ENCODE measurements at regions not wholly inside any gene's neighbourhood (a gene's known extent, or its start where the extent isn't known, plus 50 kb on each side); places are given as distances from the start of the nearest gene placed in this dataset.

DNA sequence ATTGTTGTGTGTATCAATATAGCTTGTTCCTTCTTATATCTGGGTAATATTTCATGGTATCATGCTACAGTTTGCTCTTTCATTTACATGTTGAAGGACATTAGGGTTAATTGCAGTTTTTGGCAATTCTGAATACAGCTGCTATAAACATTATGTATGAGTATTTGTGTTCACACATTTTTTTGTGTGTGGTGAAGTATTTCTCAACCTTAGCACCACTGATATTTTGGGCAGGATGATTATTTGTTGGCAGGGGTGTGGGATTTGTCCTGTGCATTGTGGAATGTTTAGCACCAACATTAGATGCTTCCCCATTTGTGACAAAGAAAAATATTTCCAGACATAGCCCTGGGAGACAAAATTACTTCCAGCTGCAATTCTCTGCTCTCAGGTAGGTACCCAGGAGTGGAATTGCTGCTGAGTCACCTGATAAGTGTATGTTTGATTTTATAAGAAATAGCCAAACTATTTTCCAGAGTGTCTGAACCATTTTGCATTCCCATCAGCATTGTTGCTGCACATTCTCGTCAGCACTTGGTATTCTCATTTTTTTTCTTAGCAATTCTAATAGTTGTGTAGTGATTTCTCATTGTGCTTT, 128.2 kb downstream of the SNX19 start:
- peaks cover 5% of the 10 kb centered on the region for H3K4me1 ChIP-seq (ENCODE audit: control insufficient read depth, insufficient read depth, low read length)
- no peaks in the 10 kb centered on the region for H3K9me3 ChIP-seq (ENCODE audit: control insufficient read depth, low read length)
- WGBS, 2 experiments: 95 to 100% methylated on average over 1 of the region's 1 CpG

DNA sequence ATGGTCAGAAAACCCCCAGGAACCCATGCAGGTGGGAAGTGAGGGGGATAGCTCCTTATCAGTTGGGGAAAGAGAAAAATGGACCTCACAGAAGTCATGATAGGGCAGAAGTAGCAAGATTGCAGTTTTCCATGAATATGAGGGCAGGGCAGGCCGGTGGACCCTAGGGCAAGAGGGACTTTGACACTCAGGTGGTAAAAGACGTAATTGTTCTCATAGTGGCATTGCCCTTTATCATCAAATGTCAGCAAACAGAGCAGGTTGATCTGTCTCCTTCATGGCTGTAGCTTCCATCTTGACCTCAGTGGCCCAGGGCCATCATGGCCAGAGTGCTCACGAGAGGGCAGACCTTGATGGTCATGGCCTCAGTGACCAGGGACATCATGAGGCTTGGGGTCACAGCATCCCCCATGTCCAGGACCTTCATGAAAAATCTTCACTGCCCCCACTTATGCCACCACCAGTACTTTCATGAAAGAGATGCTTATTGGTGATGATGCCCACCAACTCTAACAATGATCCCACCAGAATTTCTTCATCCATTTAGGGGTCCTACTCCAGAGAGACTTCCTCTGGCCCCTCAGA, 127.1 kb downstream of the SNX19 start:
- no peak overlapping the region for H3K4me3 ChIP-seq (ENCODE audit: insufficient read depth, low read depth, low read length)
- 95 to 96% methylated on average over 3 of the region's 3 CpGs for WGBS, 2 experiments

More for the DNA sequence above, 128.2 kb downstream of the SNX19 start:
- no peaks in the 10 kb centered on the region for H3K36me3 ChIP-seq (ENCODE audit: control insufficient read depth, insufficient read depth, low read length)
- H3K4me3 ChIP-seq (ENCODE audit: insufficient read depth, low read depth, low read length): no peak overlapping the region
- no peaks in the 10 kb centered on the region for H3K27me3 ChIP-seq (ENCODE audit: control insufficient read depth, insufficient read depth, low read length, poor library complexity, severe bottlenecking)
- H3K27ac ChIP-seq (ENCODE audit: insufficient read depth, low read depth, low read length, poor library complexity, severe bottlenecking): no peak overlapping the region

DNA sequence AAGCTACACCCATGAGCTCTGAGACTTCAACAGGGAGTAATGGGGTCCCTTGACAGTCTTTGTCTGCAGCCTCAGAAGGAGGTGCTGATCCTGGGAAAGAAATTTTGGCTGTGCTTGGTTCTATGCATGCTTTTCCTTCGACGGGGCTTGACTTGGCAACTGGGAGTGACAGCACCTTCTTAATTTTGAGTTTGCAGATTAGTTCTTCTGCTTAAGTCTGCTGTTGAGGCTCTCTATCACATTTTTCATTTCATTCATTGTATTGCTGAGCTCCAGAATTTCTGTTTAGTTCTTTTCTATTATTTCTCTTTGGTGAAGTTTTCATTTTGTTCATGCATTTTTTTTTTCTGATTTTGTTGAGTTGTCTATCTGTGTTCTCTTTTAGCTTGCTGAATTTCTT, 125.6 kb downstream of the SNX19 start:
- Histone ChIP-seq H3K36me3 (ENCODE audit: control insufficient read depth, insufficient read depth, low read length) (no peaks in the 10 kb centered on the region), H3K27ac (ENCODE audit: insufficient read depth, low read depth, low read length, poor library complexity, severe bottlenecking) (no peak overlapping the region), H3K4me1 (ENCODE audit: control insufficient read depth, insufficient read depth, low read length) (no peaks in the 10 kb centered on the region), H3K27me3 (ENCODE audit: control insufficient read depth, insufficient read depth, low read length, poor library complexity, severe bottlenecking) (no peaks in the 10 kb centered on the region), H3K4me3 (ENCODE audit: insufficient read depth, low read depth, low read length) (no peak overlapping the region), H3K9me3 (ENCODE audit: control insufficient read depth, low read length) (no peaks in the 10 kb centered on the region)
- WGBS, 2 experiments: 91 to 100% methylated on average over 2 of the region's 2 CpGs

More for the DNA sequence above, 127.1 kb downstream of the SNX19 start:
- no peaks in the 10 kb centered on the region for H3K36me3 ChIP-seq (ENCODE audit: control insufficient read depth, insufficient read depth, low read length)
- no peaks in the 10 kb centered on the region for H3K4me1 ChIP-seq (ENCODE audit: control insufficient read depth, insufficient read depth, low read length)
- no peak overlapping the region for H3K27ac ChIP-seq (ENCODE audit: insufficient read depth, low read depth, low read length, poor library complexity, severe bottlenecking)
- H3K9me3 ChIP-seq (ENCODE audit: control insufficient read depth, low read length): no peaks in the 10 kb centered on the region
- H3K27me3 ChIP-seq (ENCODE audit: control insufficient read depth, insufficient read depth, low read length, poor library complexity, severe bottlenecking): no peaks in the 10 kb centered on the region

DNA sequence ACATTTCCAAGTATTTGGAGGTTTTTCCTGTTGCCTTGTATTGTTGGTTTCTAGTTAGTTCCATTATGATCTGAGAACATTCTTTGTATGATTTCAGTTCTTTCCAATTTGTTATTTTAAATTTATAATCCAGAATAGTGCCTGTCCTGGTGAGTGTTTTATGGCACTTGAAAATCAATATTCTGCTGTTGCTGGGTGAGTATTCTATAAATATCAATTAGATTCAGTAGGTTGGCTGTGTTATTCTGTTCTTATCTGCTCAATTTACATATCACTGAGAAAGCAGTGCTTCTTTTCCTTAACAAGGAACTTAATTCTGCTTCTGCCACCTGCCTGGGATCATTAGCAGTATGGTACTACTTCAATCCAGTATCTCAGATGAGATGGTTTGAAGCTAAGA, 123.5 kb downstream of the SNX19 start:
- H3K4me3 ChIP-seq (ENCODE audit: insufficient read depth, low read depth, low read length): no peak overlapping the region
- H3K4me1 ChIP-seq (ENCODE audit: control insufficient read depth, insufficient read depth, low read length): no peaks in the 10 kb centered on the region
- H3K36me3 ChIP-seq (ENCODE audit: control insufficient read depth, insufficient read depth, low read length): no peaks in the 10 kb centered on the region
- H3K27ac ChIP-seq (ENCODE audit: insufficient read depth, low read depth, low read length, poor library complexity, severe bottlenecking): no peak overlapping the region
- H3K9me3 ChIP-seq (ENCODE audit: control insufficient read depth, low read length): peaks cover 3% of the 10 kb centered on the region
- H3K27me3 ChIP-seq (ENCODE audit: control insufficient read depth, insufficient read depth, low read length, poor library complexity, severe bottlenecking): no peaks in the 10 kb centered on the region

- Histone ChIP-seq H3K4me3 (ENCODE audit: insufficient read depth, low read depth, low read length) (no peak overlapping the region), H3K36me3 (ENCODE audit: control insufficient read depth, insufficient read depth, low read length) (no peaks in the 10 kb centered on the region), H3K9me3 (ENCODE audit: control insufficient read depth, low read length) (peaks cover 3% of the 10 kb centered on the region), H3K27me3 (ENCODE audit: control insufficient read depth, insufficient read depth, low read length, poor library complexity, severe bottlenecking) (no peaks in the 10 kb centered on the region), H3K27ac (ENCODE audit: insufficient read depth, low read depth, low read length, poor library complexity, severe bottlenecking) (no peak overlapping the region), H3K4me1 (ENCODE audit: control insufficient read depth, insufficient read depth, low read length) (no peaks in the 10 kb centered on the region)
- 85 to 97% methylated on average over 2 of the region's 2 CpGs for WGBS, 2 experiments
Measured at GRCh38 chr11:130796828-130797227, 119.5 kb downstream of the SNX19 start.

GRCh38 chr11:130798280-130798679, 118.0 kb downstream of the SNX19 start:
- H3K4me3 ChIP-seq (ENCODE audit: insufficient read depth, low read depth, low read length): no peak overlapping the region
- 95 to 100% methylated on average over 1 of the region's 3 CpGs for WGBS, 2 experiments
- no peak overlapping the region for H3K27ac ChIP-seq (ENCODE audit: insufficient read depth, low read depth, low read length, poor library complexity, severe bottlenecking)

DNA sequence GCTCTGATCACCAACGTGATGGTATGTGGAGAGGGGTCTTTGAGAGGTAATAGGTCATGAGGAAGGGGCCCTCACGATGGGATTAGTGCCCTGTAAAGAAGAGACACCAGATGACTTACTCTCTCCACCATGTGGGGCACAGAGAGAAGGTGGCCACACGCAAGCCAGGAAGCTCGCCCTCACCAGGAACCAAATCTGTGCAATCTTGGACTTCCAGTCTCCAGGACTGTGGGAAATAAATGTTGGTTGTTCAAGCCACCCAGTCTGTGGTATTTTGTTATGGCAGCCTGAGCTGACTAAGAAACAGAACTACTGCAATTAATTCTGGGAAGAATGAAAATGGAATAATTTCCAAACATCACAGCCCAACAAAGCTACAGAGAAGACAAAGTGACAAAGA, 117.5 kb downstream of the SNX19 start:
- H3K4me1 ChIP-seq (ENCODE audit: control insufficient read depth, insufficient read depth, low read length): no peaks in the 10 kb centered on the region
- peaks cover 3% of the 10 kb centered on the region for H3K9me3 ChIP-seq (ENCODE audit: control insufficient read depth, low read length)
- H3K4me3 ChIP-seq (ENCODE audit: insufficient read depth, low read depth, low read length): no peak overlapping the region
- H3K27me3 ChIP-seq (ENCODE audit: control insufficient read depth, insufficient read depth, low read length, poor library complexity, severe bottlenecking): no peaks in the 10 kb centered on the region
- H3K27ac ChIP-seq (ENCODE audit: insufficient read depth, low read depth, low read length, poor library complexity, severe bottlenecking): no peak overlapping the region
- H3K36me3 ChIP-seq (ENCODE audit: control insufficient read depth, insufficient read depth, low read length): no peaks in the 10 kb centered on the region
- 94 to 95% methylated on average over 4 of the region's 4 CpGs for whole genome bisulfite sequencing, 2 experiments

More at GRCh38 chr11:130798280-130798679, 118.0 kb downstream of the SNX19 start:
- Histone ChIP-seq H3K36me3 (ENCODE audit: control insufficient read depth, insufficient read depth, low read length) (no peaks in the 10 kb centered on the region), H3K4me1 (ENCODE audit: control insufficient read depth, insufficient read depth, low read length) (no peaks in the 10 kb centered on the region), H3K9me3 (ENCODE audit: control insufficient read depth, low read length) (peaks cover 3% of the 10 kb centered on the region), H3K27me3 (ENCODE audit: control insufficient read depth, insufficient read depth, low read length, poor library complexity, severe bottlenecking) (no peaks in the 10 kb centered on the region)

DNA sequence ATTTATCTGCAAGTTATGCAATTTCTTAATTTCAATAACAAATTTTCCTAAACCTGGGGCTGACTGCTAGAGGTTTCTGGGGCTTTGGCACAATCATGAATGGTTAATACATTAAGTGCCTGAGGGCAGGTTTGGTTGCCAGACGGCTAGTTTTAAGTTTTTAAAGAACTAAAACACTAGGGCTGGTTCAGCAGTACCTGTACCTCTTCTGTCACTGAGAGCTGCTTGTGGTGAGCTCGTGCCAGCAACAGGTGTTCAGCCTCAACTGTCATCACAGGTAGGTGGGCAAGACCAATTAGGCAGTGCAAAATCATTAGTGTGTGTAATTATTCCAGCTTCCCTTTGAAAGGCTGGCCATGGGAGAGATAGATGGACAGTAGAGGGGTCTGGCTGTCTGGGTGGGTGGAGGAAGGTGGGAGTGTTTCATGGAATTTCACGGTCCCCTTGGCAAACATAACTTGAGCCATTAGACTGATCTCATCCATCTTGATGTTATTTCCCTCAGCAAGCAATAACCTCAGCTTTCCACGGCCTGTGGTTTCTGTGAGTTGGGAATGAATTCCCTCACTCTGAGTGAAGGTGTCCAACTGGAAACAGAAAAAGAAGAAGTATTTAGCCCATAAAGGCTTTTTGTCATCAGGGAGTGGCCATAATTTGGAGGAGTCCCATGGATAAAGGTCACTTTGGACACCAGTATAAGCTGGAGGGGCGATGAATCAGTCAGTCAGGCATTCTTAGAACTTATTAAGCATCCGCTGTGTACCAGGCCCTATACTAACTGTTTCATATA, 114.8 kb downstream of the SNX19 start:
- Histone ChIP-seq H3K27me3 (ENCODE audit: control insufficient read depth, insufficient read depth, low read length, poor library complexity, severe bottlenecking) (no peaks in the 10 kb centered on the region), H3K36me3 (ENCODE audit: control insufficient read depth, insufficient read depth, low read length) (no peaks in the 10 kb centered on the region), H3K27ac (ENCODE audit: insufficient read depth, low read depth, low read length, poor library complexity, severe bottlenecking) (no peak overlapping the region), H3K9me3 (ENCODE audit: control insufficient read depth, low read length) (peaks cover 3% of the 10 kb centered on the region), H3K4me3 (ENCODE audit: insufficient read depth, low read depth, low read length) (no peak overlapping the region), H3K4me1 (ENCODE audit: control insufficient read depth, insufficient read depth, low read length) (no peaks in the 10 kb centered on the region)
- WGBS, 2 experiments: 92 to 95% methylated on average over 4 to 6 of the region's 6 CpGs

DNA sequence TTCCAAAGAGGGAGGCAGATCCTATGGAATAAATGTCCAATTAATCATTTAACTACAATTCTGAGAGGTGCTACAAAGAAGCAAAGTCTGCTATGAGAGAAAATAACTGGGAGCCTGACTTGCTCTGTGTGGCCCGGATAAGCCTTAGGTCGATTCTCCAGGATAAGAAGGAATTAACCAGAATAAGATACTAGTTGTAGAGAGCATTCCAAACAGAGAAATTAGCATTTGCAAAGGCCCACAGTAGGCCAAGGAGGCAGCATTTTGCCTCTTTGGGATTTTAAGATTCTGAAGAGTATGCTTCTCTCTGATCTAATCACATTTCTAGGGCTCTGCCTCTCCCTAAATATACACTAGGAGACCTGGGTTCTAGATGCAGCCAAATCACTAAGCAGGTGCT, 113.7 kb downstream of the SNX19 start:
- H3K9me3 ChIP-seq (ENCODE audit: control insufficient read depth, low read length): no peaks in the 10 kb centered on the region
- WGBS, 2 experiments: 26 to 29% methylated on average over 2 of the region's 2 CpGs
- no peaks in the 10 kb centered on the region for H3K27me3 ChIP-seq (ENCODE audit: control insufficient read depth, insufficient read depth, low read length, poor library complexity, severe bottlenecking)
- no peak overlapping the region for H3K27ac ChIP-seq (ENCODE audit: insufficient read depth, low read depth, low read length, poor library complexity, severe bottlenecking)
- no peaks in the 10 kb centered on the region for H3K4me1 ChIP-seq (ENCODE audit: control insufficient read depth, insufficient read depth, low read length)
- H3K4me3 ChIP-seq (ENCODE audit: insufficient read depth, low read depth, low read length): no peak overlapping the region
- no peaks in the 10 kb centered on the region for H3K36me3 ChIP-seq (ENCODE audit: control insufficient read depth, insufficient read depth, low read length)

DNA sequence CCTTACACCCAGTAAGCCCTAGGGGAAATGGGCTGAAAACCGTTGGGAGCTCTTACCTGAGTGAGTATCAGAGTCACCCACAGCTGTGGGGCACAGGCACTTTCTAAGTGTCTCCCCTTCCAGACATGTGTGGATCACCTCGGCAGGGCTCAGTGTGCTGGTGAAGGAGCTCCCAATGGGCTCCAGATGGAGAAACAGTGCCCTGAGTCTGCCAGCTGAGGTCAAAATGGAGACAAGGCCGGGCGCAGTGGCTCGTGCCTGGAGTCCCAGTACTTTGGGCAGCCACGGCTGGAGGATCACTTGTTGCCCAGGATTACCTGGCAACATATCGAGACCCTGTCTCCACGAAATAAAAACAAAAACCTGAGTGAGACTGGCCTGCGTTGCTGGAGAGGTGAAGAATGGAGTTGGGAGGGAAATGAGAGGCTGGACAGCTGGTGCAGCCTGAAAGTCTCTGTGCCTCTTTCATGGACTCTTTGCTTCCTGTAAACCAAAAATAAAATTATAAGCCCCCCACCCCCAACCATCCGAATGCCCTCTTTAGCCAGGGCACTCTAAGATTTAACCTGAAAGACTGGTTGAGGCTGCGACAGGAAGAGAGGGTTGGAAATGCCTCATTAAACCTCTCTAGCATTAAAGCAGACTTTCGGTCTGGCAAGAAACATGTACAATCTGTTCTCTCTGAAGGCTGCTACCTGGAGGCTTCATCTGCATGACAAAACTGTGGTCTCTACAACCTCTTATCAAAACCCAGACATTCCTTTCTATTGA, 111.8 kb downstream of the SNX19 start:
- no peak overlapping the region for H3K27ac ChIP-seq (ENCODE audit: insufficient read depth, low read depth, low read length, poor library complexity, severe bottlenecking)
- 91 to 92% methylated on average over 12 of the region's 12 CpGs for WGBS, 2 experiments

More for the DNA sequence above, 111.8 kb downstream of the SNX19 start:
- no peaks in the 10 kb centered on the region for H3K4me1 ChIP-seq (ENCODE audit: control insufficient read depth, insufficient read depth, low read length)
- H3K9me3 ChIP-seq (ENCODE audit: control insufficient read depth, low read length): no peaks in the 10 kb centered on the region
- H3K4me3 ChIP-seq (ENCODE audit: insufficient read depth, low read depth, low read length): no peak overlapping the region
- no peaks in the 10 kb centered on the region for H3K27me3 ChIP-seq (ENCODE audit: control insufficient read depth, insufficient read depth, low read length, poor library complexity, severe bottlenecking)
- no peaks in the 10 kb centered on the region for H3K36me3 ChIP-seq (ENCODE audit: control insufficient read depth, insufficient read depth, low read length)

Data from ectodermal cell (in vitro differentiated cells).